BE2C (cell line): ENCODE measurements at regions not wholly inside any gene's neighbourhood (a gene's known extent, or its start where the extent isn't known, plus 50 kb on each side); places are given as distances from the start of the nearest gene placed in this dataset.

Experiments
- DNase-seq: peaks from one replicate; pipeline ENCODE4 v3.0.0-alpha.2; 2020
- H3K27me3 ChIP-seq: fragments of 250-450 bp; sonication (Bioruptor Pico); 2 replicates; pipeline ENCODE4 v1.5.1; 2020; ENCODE audit warnings: mild to moderate bottlenecking
- H3K36me3 ChIP-seq: fragments of 250-450 bp; sonication (Bioruptor Pico); 2 replicates; pipeline ENCODE4 v1.5.1; 2020; ENCODE audit warnings: mild to moderate bottlenecking
- H3K4me1 ChIP-seq: fragments of 250-450 bp; sonication (Bioruptor Pico); 2 replicates; pipeline ENCODE4 v1.5.1; 2020
- H3K4me3 ChIP-seq: 2 replicates; pipeline ENCODE4 v1.5.1; 2011; ENCODE audit warnings: low read depth, low read length
- H3K9me3 ChIP-seq: fragments of 250-450 bp; sonication (Bioruptor Pico); 2 replicates; pipeline ENCODE4 v1.5.1; 2020
- TF ChIP-seq, protein P1 (sequence below): IDR thresholded peaks from 2 replicates; pipeline ENCODE4 v1.5.1; 2012; ENCODE audit warnings: mild to moderate bottlenecking, low read depth, low read length

DNA sequence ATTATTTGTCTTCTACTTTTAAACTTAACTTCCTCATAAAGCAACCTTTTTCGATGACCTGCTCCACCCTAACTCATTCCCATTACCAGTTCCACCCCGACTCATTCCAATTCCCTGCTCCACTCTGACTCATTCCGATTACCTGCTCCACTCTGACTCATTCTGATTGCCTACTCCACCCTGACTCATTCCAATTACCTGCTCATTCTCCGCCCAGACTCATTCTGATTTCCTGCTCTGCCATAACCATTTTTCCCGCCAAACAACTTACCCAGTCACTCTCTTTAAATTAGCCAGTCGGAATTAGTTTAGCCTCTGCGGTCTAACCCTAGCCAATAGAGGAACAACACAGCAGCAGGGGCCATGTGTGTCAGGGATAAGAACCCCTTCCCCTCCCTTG, 249.1 kb downstream of the DPY19L2 start:
- Histone ChIP-seq H3K27me3 (no peaks in the 10 kb centered on the region; the same call in 1 of the 2 replicates), H3K9me3 (no peaks in the 10 kb centered on the region), H3K4me1 (no peaks in the 10 kb centered on the region), H3K36me3 (no peaks in the 10 kb centered on the region), H3K4me3 (no peak overlapping the region)
- TF ChIP-seq, protein P1, sequence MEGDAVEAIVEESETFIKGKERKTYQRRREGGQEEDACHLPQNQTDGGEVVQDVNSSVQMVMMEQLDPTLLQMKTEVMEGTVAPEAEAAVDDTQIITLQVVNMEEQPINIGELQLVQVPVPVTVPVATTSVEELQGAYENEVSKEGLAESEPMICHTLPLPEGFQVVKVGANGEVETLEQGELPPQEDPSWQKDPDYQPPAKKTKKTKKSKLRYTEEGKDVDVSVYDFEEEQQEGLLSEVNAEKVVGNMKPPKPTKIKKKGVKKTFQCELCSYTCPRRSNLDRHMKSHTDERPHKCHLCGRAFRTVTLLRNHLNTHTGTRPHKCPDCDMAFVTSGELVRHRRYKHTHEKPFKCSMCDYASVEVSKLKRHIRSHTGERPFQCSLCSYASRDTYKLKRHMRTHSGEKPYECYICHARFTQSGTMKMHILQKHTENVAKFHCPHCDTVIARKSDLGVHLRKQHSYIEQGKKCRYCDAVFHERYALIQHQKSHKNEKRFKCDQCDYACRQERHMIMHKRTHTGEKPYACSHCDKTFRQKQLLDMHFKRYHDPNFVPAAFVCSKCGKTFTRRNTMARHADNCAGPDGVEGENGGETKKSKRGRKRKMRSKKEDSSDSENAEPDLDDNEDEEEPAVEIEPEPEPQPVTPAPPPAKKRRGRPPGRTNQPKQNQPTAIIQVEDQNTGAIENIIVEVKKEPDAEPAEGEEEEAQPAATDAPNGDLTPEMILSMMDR = no peak
- DNase-seq = no peak

DNA sequence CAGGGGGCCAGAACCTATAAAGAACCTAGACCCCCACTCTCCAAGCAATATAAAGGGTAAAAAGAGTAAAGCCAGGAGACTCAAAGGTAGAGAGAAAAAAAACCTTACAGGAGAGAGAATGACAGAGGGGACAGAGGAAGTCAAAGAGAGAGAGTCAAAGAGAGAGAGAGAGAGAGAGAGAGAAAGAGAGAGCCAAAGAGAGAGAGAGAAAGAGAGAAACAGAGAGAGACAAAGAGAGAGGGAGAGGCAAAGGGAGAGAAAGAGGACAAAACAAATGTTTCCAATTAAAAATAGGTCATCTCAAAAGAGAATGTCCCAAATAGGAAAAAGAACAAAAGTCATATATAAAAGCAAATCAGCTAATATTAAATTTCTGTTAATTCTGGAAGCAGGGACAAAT, 251.5 kb downstream of the DPY19L2 start:
- Histone ChIP-seq H3K4me1 (no peaks in the 10 kb centered on the region), H3K9me3 (no peaks in the 10 kb centered on the region), H3K36me3 (no peaks in the 10 kb centered on the region), H3K4me3 (no peak overlapping the region), H3K27me3 (no peaks in the 10 kb centered on the region; the same call in 1 of the 2 replicates)
- DNase-seq = no peak
- TF ChIP-seq, protein P1 = no peak

DNA sequence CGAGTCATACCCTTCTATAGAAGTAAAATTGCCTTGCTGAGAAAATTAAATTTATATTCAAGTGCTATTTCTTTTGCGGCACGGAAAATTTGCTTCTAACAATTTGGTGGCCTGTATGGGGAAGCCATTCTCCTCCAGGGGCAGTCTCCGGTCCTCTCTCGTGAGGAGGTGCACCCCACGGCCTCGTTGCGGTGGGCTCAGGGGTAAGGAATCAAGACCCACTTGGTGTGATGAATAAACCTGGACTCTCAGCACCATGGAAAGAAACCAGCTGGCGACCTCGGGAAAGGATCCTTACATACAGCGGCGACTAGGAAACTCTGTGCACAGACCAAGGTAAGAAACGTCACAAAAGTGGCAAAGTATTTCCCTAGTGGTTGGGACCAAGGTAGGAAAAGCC, 252.9 kb downstream of the DPY19L2 start:
- Histone ChIP-seq H3K4me1 (no peaks in the 10 kb centered on the region), H3K36me3 (no peaks in the 10 kb centered on the region), H3K4me3 (no peak overlapping the region), H3K27me3 (peaks cover 3% of the 10 kb centered on the region; the same call in 1 of the 2 replicates), H3K9me3 (no peaks in the 10 kb centered on the region)
- TF ChIP-seq, protein P1 = no peak
- no peak for DNase-seq

DNA sequence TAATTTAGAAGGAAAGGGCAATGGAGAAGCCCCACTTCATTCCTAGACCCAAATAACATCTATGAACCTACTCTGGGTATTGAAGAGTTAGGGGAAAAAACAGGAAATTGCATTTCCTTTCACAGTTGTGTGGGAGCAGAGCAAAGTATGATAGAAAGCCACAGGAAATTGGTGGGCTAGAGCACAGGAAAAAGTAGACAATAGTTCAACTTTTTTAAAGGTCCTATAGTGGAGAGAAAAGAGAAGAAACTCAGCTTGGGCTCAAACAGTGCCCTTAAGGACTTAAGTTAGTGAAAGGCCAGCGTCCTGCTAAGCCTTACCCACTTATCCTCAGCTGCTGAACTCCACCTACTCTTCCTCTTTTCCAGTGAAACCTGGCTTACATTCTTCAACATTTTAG, 258.1 kb downstream of the DPY19L2 start:
- Histone ChIP-seq H3K9me3 (no peaks in the 10 kb centered on the region), H3K4me3 (no peak overlapping the region), H3K36me3 (no peaks in the 10 kb centered on the region), H3K27me3 (0 out of 2 replicates have a peak, but pooled peaks cover 3% of the 10 kb centered on the region), H3K4me1 (no peaks in the 10 kb centered on the region)
- TF ChIP-seq, protein P1 = no peak
- DNase-seq = no peak

DNA sequence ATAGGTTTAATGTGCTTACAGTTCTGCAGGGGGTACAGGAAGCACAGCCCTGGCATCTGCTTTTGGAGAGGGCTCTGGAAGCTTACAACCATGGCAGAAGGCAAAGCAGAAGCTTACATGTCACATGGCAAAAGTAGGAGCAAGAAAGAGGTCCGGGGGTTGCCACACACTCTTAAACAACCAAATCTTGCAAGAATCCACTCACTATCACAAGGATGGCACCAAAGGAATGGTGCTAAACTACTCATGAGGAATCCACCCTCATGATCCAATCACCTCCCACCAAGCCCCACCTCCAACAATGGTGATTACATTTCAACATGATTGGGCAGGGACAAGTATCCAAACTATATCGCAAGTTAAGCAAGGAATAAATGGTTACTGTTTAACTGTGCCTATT, 255.8 kb upstream of the AVPR1A start:
- Histone ChIP-seq H3K4me3 (no peak overlapping the region), H3K27me3 (0 out of 2 replicates have a peak, but pooled peaks cover 3% of the 10 kb centered on the region), H3K4me1 (no peaks in the 10 kb centered on the region), H3K36me3 (no peaks in the 10 kb centered on the region), H3K9me3 (no peaks in the 10 kb centered on the region)
- TF ChIP-seq, protein P1 = no peak
- DNase-seq = no peak

DNA sequence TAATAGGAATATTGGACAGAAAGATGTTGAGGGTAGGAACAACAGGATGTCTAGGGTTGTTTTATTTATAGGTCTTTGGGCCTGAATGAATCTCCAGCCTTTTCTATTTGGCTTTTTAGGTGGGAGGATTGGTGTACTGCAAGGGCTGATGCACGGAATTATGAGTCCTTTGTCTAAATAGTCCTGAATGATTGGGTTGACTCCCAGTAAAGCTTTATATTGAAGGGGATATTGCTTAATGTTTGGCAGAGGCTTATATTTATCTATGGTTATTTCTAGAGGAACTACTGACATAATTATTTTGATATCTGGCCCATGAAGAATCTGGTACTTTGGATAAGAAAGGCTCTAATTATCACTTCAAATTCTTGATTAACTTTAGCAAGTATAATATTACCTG, 253.6 kb upstream of the AVPR1A start:
- Histone ChIP-seq H3K36me3 (no peaks in the 10 kb centered on the region), H3K4me1 (no peaks in the 10 kb centered on the region), H3K4me3 (no peak overlapping the region), H3K9me3 (no peaks in the 10 kb centered on the region; the same call in 1 of the 2 replicates), H3K27me3 (no peaks in the 10 kb centered on the region)
- TF ChIP-seq, protein P1 = no peak
- DNase-seq = no peak
